DND-41 (cell line): ENCODE measurements at regions not wholly inside any gene's neighbourhood (a gene's known extent, or its start where the extent isn't known, plus 50 kb on each side); places are given as distances from the start of the nearest gene placed in this dataset.
"Not testable (repeated sequence)": the region's sequence is repeated elsewhere in the genome, so short reads cannot be mapped to it uniquely, and the experiment has no call there.

ENCODE experiments used
- ATAC-seq: fragments of 200-7000 bp; cut with Tn5 transposase; 3 replicates; pipeline ENCODE4 v1.9.1; 2021; ENCODE audit warnings: low read depth; ENCODE audit not compliant: insufficient read depth
- DNase-seq: peaks from one replicate; pipeline ENCODE4 v3.0.0-alpha.2; 2020
- H2AFZ ChIP-seq: 2 replicates; pipeline ENCODE4 v1.6.0; 2012; ENCODE audit warnings: low read depth, low read length
- H3K27ac ChIP-seq: 2 replicates; pipeline ENCODE4 v1.5.1; 2012; ENCODE audit warnings: low read length, inconsistent platforms
- H3K27me3 ChIP-seq: fragments of 200-600 bp; sonication (generic); 2 replicates; pipeline ENCODE4 v1.6.0; 2012; ENCODE audit warnings: low read length, mild to moderate bottlenecking, inconsistent platforms; ENCODE audit not compliant: insufficient read depth, poor library complexity
- H3K36me3 ChIP-seq: 2 replicates; pipeline ENCODE4 v1.5.1; 2012; ENCODE audit warnings: low read length, inconsistent platforms; ENCODE audit not compliant: insufficient read depth
- H3K4me1 ChIP-seq: 2 replicates; pipeline ENCODE4 v1.5.1; 2012; ENCODE audit warnings: mild to moderate bottlenecking, low read length; ENCODE audit not compliant: insufficient read depth
- H3K4me2 ChIP-seq: 2 replicates; pipeline ENCODE4 v1.6.0; 2012; ENCODE audit warnings: mild to moderate bottlenecking, moderate library complexity, low read length, inconsistent platforms; ENCODE audit not compliant: insufficient read depth
- H3K4me3 ChIP-seq, 2 experiments: fragments of 200-600 bp in 1 of 2; shearing (Covaris generic) in 1 of 2; 2 replicates each; pipeline ENCODE4 v1.5.1; 2012 to 2016; ENCODE audit warnings: inconsistent platforms in 2 of 2, low read length in 2 of 2, mild to moderate bottlenecking in 2 of 2, low read depth in 1 of 2, moderate library complexity in 1 of 2
- H3K79me2 ChIP-seq: 2 replicates; pipeline ENCODE4 v1.6.0; 2012; ENCODE audit warnings: low read length, inconsistent platforms; ENCODE audit not compliant: insufficient read depth
- H3K9ac ChIP-seq: 2 replicates; pipeline ENCODE4 v1.6.0; 2012; ENCODE audit warnings: low read depth, mild to moderate bottlenecking, inconsistent platforms, low read length, moderate library complexity
- H3K9me3 ChIP-seq: 2 replicates; pipeline ENCODE4 v1.5.1; 2012; ENCODE audit warnings: low read length, moderate library complexity, mild to moderate bottlenecking, inconsistent platforms; ENCODE audit not compliant: insufficient read depth, severe bottlenecking
- H4K20me1 ChIP-seq: 2 replicates; pipeline ENCODE4 v1.6.0; 2012; ENCODE audit warnings: low read length; ENCODE audit not compliant: insufficient read depth
- CTCF ChIP-seq: IDR thresholded peaks from 2 replicates; pipeline ENCODE4 v1.5.1; 2012; ENCODE audit warnings: borderline replicate concordance, low read length, moderate library complexity, mild to moderate bottlenecking; ENCODE audit not compliant: poor library complexity, severe bottlenecking; ENCODE audit errors: extremely low read depth
- EZH2 ChIP-seq: IDR thresholded peaks from 3 replicates; pipeline ENCODE4 v1.6.1; 2012; ENCODE audit warnings: borderline replicate concordance, low read depth, mild to moderate bottlenecking, moderate library complexity, low read length, inconsistent platforms; ENCODE audit not compliant: severe bottlenecking

- H3K4me2 ChIP-seq, ATAC-seq, H3K27ac ChIP-seq: not testable (repeated sequence)
Measured at GRCh38 chr2:114018464-114018863, 128.6 kb downstream of the ACTR3 start.

GRCh38 chr2:114020668-114021067, 130.8 kb downstream of the ACTR3 start:
- DNase-seq (no peak), ATAC-seq (no peak)

More at GRCh38 chr2:114018464-114018863, 128.6 kb downstream of the ACTR3 start:
- not testable (repeated sequence) for H4K20me1 ChIP-seq, H3K79me2 ChIP-seq, H2AFZ ChIP-seq, DNase-seq, H3K36me3 ChIP-seq, H3K9ac ChIP-seq, H3K4me1 ChIP-seq, H3K9me3 ChIP-seq, H3K4me3 ChIP-seq, H3K27me3 ChIP-seq

GRCh38 chr2:114022360-114023085, 132.6 kb downstream of the ACTR3 start:
- DNase-seq (no peak), ATAC-seq (no peak)
- TF ChIP-seq EZH2: no peak
- TF ChIP-seq CTCF: no peak
- no peaks in the 10 kb centered on the region for H4K20me1 ChIP-seq
- H3K27ac ChIP-seq: no peak overlapping the region
- no peaks in the 10 kb centered on the region for H3K79me2 ChIP-seq
- no peaks in the 10 kb centered on the region for H3K36me3 ChIP-seq
- H3K4me3 ChIP-seq: no peak overlapping the region
- no peak overlapping the region for H2AFZ ChIP-seq
- no peak overlapping the region for H3K4me2 ChIP-seq
- no peaks in the 10 kb centered on the region for H3K9me3 ChIP-seq
- H3K27me3 ChIP-seq: peaks cover 3% of the 10 kb centered on the region
- no peak overlapping the region for H3K9ac ChIP-seq
- H3K4me1 ChIP-seq: no peaks in the 10 kb centered on the region

More at GRCh38 chr2:114020668-114021067, 130.8 kb downstream of the ACTR3 start:
- TF ChIP-seq CTCF (no peak), EZH2 (no peak)
- H3K36me3 ChIP-seq: no peaks in the 10 kb centered on the region
- H3K4me2 ChIP-seq: no peak overlapping the region
- H3K9me3 ChIP-seq: no peaks in the 10 kb centered on the region
- H3K4me1 ChIP-seq: no peaks in the 10 kb centered on the region
- no peak overlapping the region for H3K9ac ChIP-seq
- no peak overlapping the region for H3K27ac ChIP-seq
- H2AFZ ChIP-seq: no peak overlapping the region
- no peak overlapping the region for H3K4me3 ChIP-seq
- no peaks in the 10 kb centered on the region for H4K20me1 ChIP-seq
- H3K79me2 ChIP-seq: no peaks in the 10 kb centered on the region
- peaks cover 3% of the 10 kb centered on the region for H3K27me3 ChIP-seq

- DNase-seq (no peak), ATAC-seq (no peak)
- H3K79me2 ChIP-seq: no peaks in the 10 kb centered on the region
- peaks cover 3% of the 10 kb centered on the region for H3K27me3 ChIP-seq
- H3K4me3 ChIP-seq: no peak overlapping the region
- no peaks in the 10 kb centered on the region for H3K4me1 ChIP-seq
- H3K27ac ChIP-seq: no peak overlapping the region
- no peak overlapping the region for H2AFZ ChIP-seq
- no peaks in the 10 kb centered on the region for H4K20me1 ChIP-seq
- TF ChIP-seq EZH2 (no peak), CTCF (no peak)
- no peaks in the 10 kb centered on the region for H3K36me3 ChIP-seq
- H3K9ac ChIP-seq: no peak overlapping the region
- no peaks in the 10 kb centered on the region for H3K9me3 ChIP-seq
- no peak overlapping the region for H3K4me2 ChIP-seq
Measured at GRCh38 chr2:114024326-114024725, 134.4 kb downstream of the ACTR3 start.
